Tibial nerve (tissue), 4 donors: ENCODE measurements at regions not wholly inside any gene's neighbourhood (a gene's known extent, or its start where the extent isn't known, plus 50 kb on each side); places are given as distances from the start of the nearest gene placed in this dataset.

Source experiments
- CTCF ChIP-seq, 5 experiments: fragments of 200-600 bp in 3 of 5; fragments of 450-650 bp in 2 of 5; sonication (generic) in 3 of 5; IDR thresholded peaks; one replicate each; pipeline ENCODE4 v1.5.1; 2016 to 2019; ENCODE audit warnings: antibody characterized with exemption in 5 of 5, mild to moderate bottlenecking in 3 of 5, moderate library complexity in 2 of 5
- EP300 ChIP-seq, 2 donors: sonication (generic); formaldehyde crosslinking; IDR thresholded peaks; one replicate each; pipeline ENCODE4 v1.6.1; 2017; ENCODE audit warnings: antibody characterized with exemption in 2 of 2, mild to moderate bottlenecking in 1 of 2
- POLR2A ChIP-seq, 2 donors: fragments of 450-650 bp; IDR thresholded peaks; one replicate each; pipeline ENCODE4 v1.6.1; 2017; ENCODE audit warnings: antibody characterized with exemption in 2 of 2, mild to moderate bottlenecking in 2 of 2, moderate library complexity in 2 of 2

GRCh38 chr7:123343611-123344010, 143.8 kb upstream of the SLC13A1 start:
- TF ChIP-seq CTCF (IDR thresholded peaks at IDR 0.05) (no peak), POLR2A (IDR thresholded peaks at IDR 0.05) (no peak), EP300 (IDR thresholded peaks at IDR 0.05) (no peak)
